Spinal cord (tissue), 9 donors: ENCODE measurements at regions not wholly inside any gene's neighbourhood (a gene's known extent, or its start where the extent isn't known, plus 50 kb on each side); places are given as distances from the start of the nearest gene placed in this dataset.

Experiments
- DNase-seq, 6 donors: peaks; one replicate each; pipeline versions ENCODE4 v3.0.0 to v3.0.0-alpha.2; 2013 to 2015; ENCODE audit warnings: low spot score in 6 of 6, low read depth in 4 of 6
- H3K27ac ChIP-seq: one replicate; pipeline ENCODE4 v1.5.1; 2013; ENCODE audit warnings: low read depth, low read length, control low read depth
- H3K27me3 ChIP-seq: one replicate; pipeline ENCODE4 v1.6.1; 2013; ENCODE audit warnings: low read length; ENCODE audit not compliant: control insufficient read depth, insufficient read depth
- H3K36me3 ChIP-seq: one replicate; pipeline ENCODE4 v1.6.1; 2013; ENCODE audit warnings: low read length; ENCODE audit not compliant: control insufficient read depth, insufficient read depth
- H3K4me1 ChIP-seq: one replicate; pipeline ENCODE4 v1.6.1; 2013; ENCODE audit warnings: low read length; ENCODE audit not compliant: control insufficient read depth, insufficient read depth
- H3K4me3 ChIP-seq: one replicate; pipeline ENCODE4 v1.5.1; 2013; ENCODE audit warnings: low read depth, low read length, control low read depth
- H3K9me3 ChIP-seq: one replicate; pipeline ENCODE4 v1.6.1; 2013; ENCODE audit warnings: low read length; ENCODE audit not compliant: control insufficient read depth, insufficient read depth
- WGBS: methylation state at CpG from one replicate; pipeline ENCODE4 v1.1.5; 2013; ENCODE audit warnings: missing lambda C conversion rate; ENCODE audit not compliant: insufficient coverage; 5-methylcytosine and 5-hydroxymethylcytosine counted together
- donor health status: healthy.

DNA sequence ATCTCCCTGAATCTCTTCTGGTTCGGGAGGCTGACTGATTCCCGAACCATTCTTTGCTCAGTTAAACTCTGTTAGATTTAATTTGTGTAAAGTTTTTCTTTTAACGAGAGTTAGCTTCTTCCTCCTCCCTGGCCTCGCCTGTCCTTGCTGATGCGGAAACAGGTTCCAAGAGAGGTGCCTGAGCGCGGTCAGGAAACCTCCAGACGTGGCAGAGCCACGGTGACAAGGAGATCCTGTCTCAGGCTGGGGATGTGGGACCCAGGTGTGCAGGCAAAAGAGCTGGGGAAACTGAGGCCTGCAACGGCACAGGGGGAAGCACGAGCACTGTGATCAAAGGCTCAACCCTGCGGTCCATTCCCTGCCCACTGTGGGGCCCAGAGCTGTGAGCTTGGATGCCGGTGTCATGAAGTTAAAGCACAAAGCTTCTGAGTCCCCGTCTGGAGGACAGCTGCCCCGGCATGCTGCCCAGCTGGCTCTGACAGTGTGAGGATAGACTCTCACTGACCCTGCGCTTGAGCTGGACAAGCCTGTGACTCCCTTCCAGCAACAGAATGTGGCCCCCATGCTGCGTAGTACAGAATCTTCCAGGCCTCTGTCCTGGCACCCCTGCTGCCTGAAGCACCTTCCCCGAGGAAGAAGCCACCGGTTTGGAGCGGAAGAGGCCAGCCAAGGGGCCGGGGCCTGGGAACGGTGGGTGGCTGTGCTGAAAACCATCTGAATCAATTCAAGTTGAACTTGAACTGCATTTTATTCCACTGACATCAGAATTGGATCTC lies 960.6 kb downstream of the BRD1 start:
- no peaks in the 10 kb centered on the region for H3K27me3 ChIP-seq
- DNase-seq = peak in 1 of 6 donors; percentile 53
- H3K27ac ChIP-seq = peak overlapping the region; percentile 15
- no peaks in the 10 kb centered on the region for H3K36me3 ChIP-seq
- peaks cover 1% of the 10 kb centered on the region for H3K9me3 ChIP-seq
- H3K4me3 ChIP-seq = no peak overlapping the region
- WGBS = 85% methylated on average over 13 of the region's 22 CpGs
- peaks cover 26% of the 10 kb centered on the region for H3K4me1 ChIP-seq

- Histone ChIP-seq H3K9me3 (no peaks in the 10 kb centered on the region), H3K27me3 (no peaks in the 10 kb centered on the region), H3K4me1 (peaks cover 18% of the 10 kb centered on the region), H3K27ac (no peak overlapping the region), H3K36me3 (no peaks in the 10 kb centered on the region), H3K4me3 (no peak overlapping the region)
- 90% methylated on average over 3 of the region's 10 CpGs for WGBS
- no peak for DNase-seq
Observed at GRCh38 chr22:48864748-48865147, 962.9 kb downstream of the BRD1 start.

DNA sequence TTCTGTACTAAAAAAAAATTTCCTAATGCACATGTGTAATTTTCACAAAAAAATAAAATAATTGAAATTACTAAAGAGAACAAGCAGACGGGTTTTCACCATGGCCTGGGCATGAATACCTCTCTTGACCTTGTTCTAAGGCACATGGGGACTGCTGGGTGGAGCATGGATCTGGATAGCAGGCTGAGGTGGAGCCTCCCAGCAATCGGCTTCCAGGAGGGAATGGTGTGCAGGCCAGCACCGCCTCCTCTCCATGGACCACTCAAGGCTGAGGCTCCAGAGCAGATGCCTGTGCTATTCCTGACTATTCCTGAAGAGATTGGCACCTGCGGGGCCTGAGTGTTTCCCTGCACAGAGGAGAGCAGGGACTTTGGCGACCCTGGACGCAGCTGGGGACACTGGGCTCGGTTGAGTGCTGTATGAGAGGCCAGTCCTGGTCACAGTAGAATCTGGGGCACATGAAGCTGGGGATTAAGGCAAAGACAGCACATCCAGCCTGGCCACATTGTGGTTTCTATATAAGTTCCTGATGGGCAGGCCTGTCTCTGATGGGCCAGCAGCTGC lies 963.6 kb downstream of the BRD1 start:
- 88% methylated on average over 7 of the region's 7 CpGs for WGBS
- no peak overlapping the region for H3K4me3 ChIP-seq
- no peaks in the 10 kb centered on the region for H3K27me3 ChIP-seq
- H3K27ac ChIP-seq = no peak overlapping the region
- H3K36me3 ChIP-seq = no peaks in the 10 kb centered on the region
- H3K4me1 ChIP-seq = peaks cover 18% of the 10 kb centered on the region
- DNase-seq = no peak
- H3K9me3 ChIP-seq = no peaks in the 10 kb centered on the region

GRCh38 chr22:48860557-48860956 lies 967.1 kb downstream of the BRD1 start:
- Histone ChIP-seq H3K9me3 (no peaks in the 10 kb centered on the region), H3K36me3 (no peaks in the 10 kb centered on the region)
- no CpG with 5 or more reads among the region's 7 CpGs for WGBS

GRCh38 chr22:48858856-48859255 lies 968.8 kb downstream of the BRD1 start:
- Histone ChIP-seq H3K27me3 (no peaks in the 10 kb centered on the region), H3K4me3 (no peak overlapping the region), H3K36me3 (no peaks in the 10 kb centered on the region), H3K4me1 (peaks cover 5% of the 10 kb centered on the region), H3K9me3 (no peaks in the 10 kb centered on the region), H3K27ac (no peak overlapping the region)
- DNase-seq = no peak
- WGBS = 100% methylated on average over 2 of the region's 2 CpGs

More at GRCh38 chr22:48860557-48860956, 967.1 kb downstream of the BRD1 start:
- DNase-seq = no peak
- peaks cover 2% of the 10 kb centered on the region for H3K4me1 ChIP-seq
- no peaks in the 10 kb centered on the region for H3K27me3 ChIP-seq
- no peak overlapping the region for H3K27ac ChIP-seq
- no peak overlapping the region for H3K4me3 ChIP-seq

- Histone ChIP-seq H3K27me3 (no peaks in the 10 kb centered on the region), H3K4me1 (peaks cover 8% of the 10 kb centered on the region), H3K27ac (no peak overlapping the region), H3K9me3 (no peaks in the 10 kb centered on the region), H3K4me3 (no peak overlapping the region), H3K36me3 (no peaks in the 10 kb centered on the region)
- WGBS = 84% methylated on average over 6 of the region's 9 CpGs
- DNase-seq = no peak
Observed at GRCh38 chr22:48858121-48858520, 969.6 kb downstream of the BRD1 start.

DNA sequence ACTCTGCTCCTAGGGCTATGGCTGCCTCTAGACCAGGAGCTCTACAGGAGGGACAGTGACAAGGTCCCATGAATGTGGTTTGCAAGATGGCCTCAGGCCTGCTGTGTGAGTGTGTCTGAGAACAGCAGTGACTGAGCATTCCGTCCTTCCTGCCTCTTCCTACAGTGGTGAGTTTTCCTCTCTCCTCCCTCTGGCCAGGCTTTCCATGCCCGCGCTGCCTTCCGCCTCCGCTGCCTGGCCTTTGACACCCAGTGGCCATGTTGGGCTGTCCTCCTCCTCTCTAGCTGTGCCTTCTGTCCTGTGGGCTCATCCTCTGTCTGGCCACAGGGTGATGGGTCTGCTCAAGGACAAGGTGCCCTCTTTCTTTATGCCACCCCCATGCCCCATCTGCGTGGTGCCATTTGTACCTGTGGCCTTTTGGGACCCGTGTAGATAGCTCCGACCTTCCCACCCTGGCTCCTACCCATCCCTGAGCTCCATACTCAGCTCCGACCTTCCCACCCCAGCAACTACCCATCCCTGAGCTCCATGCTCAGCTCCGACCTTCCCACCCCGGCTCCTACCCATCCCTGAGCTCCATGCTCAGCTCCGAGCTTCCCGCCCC lies 970.4 kb downstream of the BRD1 start:
- DNase-seq = no peak
- 87% methylated on average over 11 of the region's 13 CpGs for WGBS
- Histone ChIP-seq H3K4me3 (no peak overlapping the region), H3K27ac (no peak overlapping the region), H3K36me3 (no peaks in the 10 kb centered on the region), H3K4me1 (peaks cover 8% of the 10 kb centered on the region), H3K9me3 (no peaks in the 10 kb centered on the region), H3K27me3 (no peaks in the 10 kb centered on the region)

- H3K9me3 ChIP-seq = no peaks in the 10 kb centered on the region
- no peak for DNase-seq
- peaks cover 8% of the 10 kb centered on the region for H3K4me1 ChIP-seq
- H3K36me3 ChIP-seq = no peaks in the 10 kb centered on the region
- no peak overlapping the region for H3K27ac ChIP-seq
- 72% methylated on average over 8 of the region's 8 CpGs for whole genome bisulfite sequencing
- no peak overlapping the region for H3K4me3 ChIP-seq
- no peaks in the 10 kb centered on the region for H3K27me3 ChIP-seq
Observed at GRCh38 chr22:48856308-48856615, 971.4 kb downstream of the BRD1 start.

GRCh38 chr22:48855593-48856307 lies 971.9 kb downstream of the BRD1 start:
- Histone ChIP-seq H3K36me3 (peaks cover under 1% of the 10 kb centered on the region), H3K9me3 (no peaks in the 10 kb centered on the region), H3K27ac (no peak overlapping the region), H3K4me3 (no peak overlapping the region), H3K4me1 (peaks cover 8% of the 10 kb centered on the region), H3K27me3 (no peaks in the 10 kb centered on the region)
- no peak for DNase-seq
- 87% methylated on average over 5 of the region's 9 CpGs for WGBS
